ENCODE measurements at regions not wholly inside any gene's neighbourhood (a gene's known extent, or its start where the extent isn't known, plus 50 kb on each side); places are given as distances from the start of the nearest gene placed in this dataset.

GRCh38 chr20:6836821-6837374 lies 69.4 kb downstream of the BMP2 start:
- intact Hi-C loops (cut with DNase I), result no loop called here
- Histone ChIP-seq H3K27ac (ENCODE audit: low read depth in 2 of 2, low read length in 2 of 2) (no peak overlapping the region), H3K36me3 (ENCODE audit: control insufficient read depth in 2 of 3, insufficient read depth in 3 of 3, low read length in 3 of 3) (no peaks in the 10 kb centered on the region), H3K9me3 (ENCODE audit: control insufficient read depth in 2 of 3, insufficient read depth in 1 of 3, low read length in 3 of 3) (no peaks in the 10 kb centered on the region), H3K4me3 (ENCODE audit: low read length in 3 of 3) (no peak overlapping the region), H3K4me1 (ENCODE audit: control insufficient read depth in 2 of 3, insufficient read depth in 2 of 3, low read depth in 1 of 3, low read length in 3 of 3) (no peaks in the 10 kb centered on the region), H3K27me3 (ENCODE audit: control insufficient read depth, insufficient read depth, low read length) (no peaks in the 10 kb centered on the region), H3K9ac (ENCODE audit: low read length in 3 of 3) (no peak overlapping the region)
- TF ChIP-seq CTCF (IDR thresholded peaks at IDR 0.05; ENCODE audit: borderline replicate concordance, extremely low read depth, insufficient read depth), result no peak
- FAIRE-seq (no peak), DNase-seq (no peak)

GRCh38 chr20:6837730-6838129 lies 70.2 kb downstream of the BMP2 start:
- intact Hi-C loops (cut with DNase I), result no loop called here
- no peak for TF ChIP-seq CTCF (IDR thresholded peaks at IDR 0.05; ENCODE audit: borderline replicate concordance, extremely low read depth, insufficient read depth)
- FAIRE-seq, result no peak
- Histone ChIP-seq H3K4me1 (ENCODE audit: control insufficient read depth in 2 of 3, insufficient read depth in 2 of 3, low read depth in 1 of 3, low read length in 3 of 3) (no peaks in the 10 kb centered on the region), H3K36me3 (ENCODE audit: control insufficient read depth in 2 of 3, insufficient read depth in 3 of 3, low read length in 3 of 3) (no peaks in the 10 kb centered on the region), H3K9me3 (ENCODE audit: control insufficient read depth in 2 of 3, insufficient read depth in 1 of 3, low read length in 3 of 3) (no peaks in the 10 kb centered on the region), H3K9ac (ENCODE audit: low read length in 3 of 3) (no peak overlapping the region), H3K4me3 (ENCODE audit: low read length in 3 of 3) (no peak overlapping the region), H3K27me3 (ENCODE audit: control insufficient read depth, insufficient read depth, low read length) (no peaks in the 10 kb centered on the region), H3K27ac (ENCODE audit: low read depth in 2 of 2, low read length in 2 of 2) (no peak overlapping the region)
- peak in 1 of 5 donors; percentile 35 for DNase-seq

GRCh38 chr20:6838181-6838826 lies 70.8 kb downstream of the BMP2 start:
- Histone ChIP-seq H3K27me3 (ENCODE audit: control insufficient read depth, insufficient read depth, low read length) (no peaks in the 10 kb centered on the region), H3K27ac (ENCODE audit: low read depth in 2 of 2, low read length in 2 of 2) (no peak overlapping the region), H3K36me3 (ENCODE audit: control insufficient read depth in 2 of 3, insufficient read depth in 3 of 3, low read length in 3 of 3) (no peaks in the 10 kb centered on the region), H3K9me3 (ENCODE audit: control insufficient read depth in 2 of 3, insufficient read depth in 1 of 3, low read length in 3 of 3) (no peaks in the 10 kb centered on the region), H3K4me3 (ENCODE audit: low read length in 3 of 3) (no peak overlapping the region), H3K4me1 (ENCODE audit: control insufficient read depth in 2 of 3, insufficient read depth in 2 of 3, low read depth in 1 of 3, low read length in 3 of 3) (no peaks in the 10 kb centered on the region), H3K9ac (ENCODE audit: low read length in 3 of 3) (no peak overlapping the region)
- TF ChIP-seq CTCF (IDR thresholded peaks at IDR 0.05; ENCODE audit: borderline replicate concordance, extremely low read depth, insufficient read depth), result no peak
- intact Hi-C loops (cut with DNase I), result no loop called here
- peak; percentile 52 to 80 (median 62) for DNase-seq
- FAIRE-seq, result no peak
